HCT116 (cell line): ENCODE measurements at regions not wholly inside any gene's neighbourhood (a gene's known extent, or its start where the extent isn't known, plus 50 kb on each side); places are given as distances from the start of the nearest gene placed in this dataset.

Source experiments
- ATF3 ChIP-seq: IDR thresholded peaks from 2 replicates; pipeline ENCODE4 v1.6.1; 2012
- CEBPB ChIP-seq: IDR thresholded peaks from 2 replicates; pipeline ENCODE4 v1.6.1; 2012; ENCODE audit warnings: low read depth
- CTCF ChIP-seq, 3 experiments: fragments of 200-600 bp in 1 of 3; sonication (generic) in 1 of 3; IDR thresholded peaks in 2 of 3; conservative IDR thresholded peaks in 1 of 3; 2 replicates each; pipeline ENCODE4 v1.5.1; 2012 to 2017; ENCODE audit warnings: low read depth in 2 of 3, low read length in 2 of 3, antibody characterized with exemption in 1 of 3, borderline replicate concordance in 1 of 3, control low read depth in 1 of 3, mild to moderate bottlenecking in 1 of 3, mixed read lengths in 1 of 3, mixed run types in 1 of 3, moderate library complexity in 1 of 3; ENCODE audit not compliant: insufficient read depth in 1 of 3
- EZH2 ChIP-seq: fragments of 200-600 bp; sonication (generic); IDR thresholded peaks from 2 replicates; pipeline ENCODE4 v1.6.1; 2017; ENCODE audit warnings: antibody characterized with exemption, mixed run types
- EZH2phosphoT487 ChIP-seq: fragments of 200-600 bp; IDR thresholded peaks from 2 replicates; pipeline ENCODE4 v1.6.1; 2018; ENCODE audit warnings: antibody characterized with exemption, borderline replicate concordance
- ZFX ChIP-seq: fragments of 450-650 bp; IDR thresholded peaks from 2 replicates; pipeline ENCODE4 v1.6.1; 2017

GRCh38 chr1:13892198-13892597 lies 192.2 kb downstream of the PRDM2 start:
- TF ChIP-seq ATF3 (no peak), CTCF (IDR thresholded peaks at IDR 0.05 in 2 of 3, conservative IDR thresholded peaks at IDR 0.05 in 1 of 3; ENCODE audit: borderline replicate concordance in 1 of 3, insufficient read depth in 1 of 3, low read depth in 2 of 3, low read length in 2 of 3) (no peak), ZFX (no peak), EZH2phosphoT487 (no peak), EZH2 (no peak), CEBPB (no peak)
